ENCODE measurements at regions not wholly inside any gene's neighbourhood (a gene's known extent, or its start where the extent isn't known, plus 50 kb on each side); places are given as distances from the start of the nearest gene placed in this dataset.

- no peak overlapping the region for H3K4me3 ChIP-seq (ENCODE audit: low read length in 2 of 2)
- H3K27ac ChIP-seq (ENCODE audit: low read length), result no peak overlapping the region
- no peaks in the 10 kb centered on the region for H3K9me3 ChIP-seq (ENCODE audit: control insufficient read depth in 2 of 2, low read length in 2 of 2)
- no peaks in the 10 kb centered on the region for H3K4me1 ChIP-seq (ENCODE audit: control insufficient read depth, insufficient read depth, low read length)
- no peaks in the 10 kb centered on the region for H3K36me3 ChIP-seq (ENCODE audit: control insufficient read depth in 2 of 2, insufficient read depth in 2 of 2, low read length in 2 of 2)
- H3K27me3 ChIP-seq (ENCODE audit: control insufficient read depth in 1 of 2, insufficient read depth in 2 of 2, low read length in 2 of 2), result no peaks in the 10 kb centered on the region
- H3K9ac ChIP-seq (ENCODE audit: low read length in 2 of 2), result no peak overlapping the region
These were observed 254.3 kb upstream of the SESN3 start for GRCh38 chr11:95485115-95485900.

GRCh38 chr11:95483339-95483738 lies 252.3 kb upstream of the SESN3 start:
- no peaks in the 10 kb centered on the region for H3K4me1 ChIP-seq (ENCODE audit: control insufficient read depth, insufficient read depth, low read length)
- no peak overlapping the region for H3K9ac ChIP-seq (ENCODE audit: low read length in 2 of 2)
- no peaks in the 10 kb centered on the region for H3K36me3 ChIP-seq (ENCODE audit: control insufficient read depth in 2 of 2, insufficient read depth in 2 of 2, low read length in 2 of 2)
- no peaks in the 10 kb centered on the region for H3K9me3 ChIP-seq (ENCODE audit: control insufficient read depth in 2 of 2, low read length in 2 of 2)
- no peak overlapping the region for H3K27ac ChIP-seq (ENCODE audit: low read length)
- no peaks in the 10 kb centered on the region for H3K27me3 ChIP-seq (ENCODE audit: control insufficient read depth in 1 of 2, insufficient read depth in 2 of 2, low read length in 2 of 2)
- H3K4me3 ChIP-seq (ENCODE audit: low read length in 2 of 2), result no peak overlapping the region

- H3K9me3 ChIP-seq (ENCODE audit: control insufficient read depth in 2 of 2, low read length in 2 of 2), result no peaks in the 10 kb centered on the region
- H3K36me3 ChIP-seq (ENCODE audit: control insufficient read depth in 2 of 2, insufficient read depth in 2 of 2, low read length in 2 of 2), result no peaks in the 10 kb centered on the region
- no peaks in the 10 kb centered on the region for H3K4me1 ChIP-seq (ENCODE audit: control insufficient read depth, insufficient read depth, low read length)
- no peak overlapping the region for H3K27ac ChIP-seq (ENCODE audit: low read length)
- H3K4me3 ChIP-seq (ENCODE audit: low read length in 2 of 2), result no peak overlapping the region
- no peak overlapping the region for H3K9ac ChIP-seq (ENCODE audit: low read length in 2 of 2)
- no peaks in the 10 kb centered on the region for H3K27me3 ChIP-seq (ENCODE audit: control insufficient read depth in 1 of 2, insufficient read depth in 2 of 2, low read length in 2 of 2)
These were observed 247.0 kb upstream of the SESN3 start for GRCh38 chr11:95478003-95478402.

GRCh38 chr11:95469258-95469657 lies 238.3 kb upstream of the SESN3 start:
- Histone ChIP-seq H3K9me3 (ENCODE audit: control insufficient read depth in 2 of 2, low read length in 2 of 2) (no peaks in the 10 kb centered on the region), H3K4me1 (ENCODE audit: control insufficient read depth, insufficient read depth, low read length) (no peaks in the 10 kb centered on the region), H3K9ac (ENCODE audit: low read length in 2 of 2) (no peak overlapping the region), H3K4me3 (ENCODE audit: low read length in 2 of 2) (no peak overlapping the region), H3K27ac (ENCODE audit: low read length) (no peak overlapping the region), H3K27me3 (ENCODE audit: control insufficient read depth in 1 of 2, insufficient read depth in 2 of 2, low read length in 2 of 2) (no peaks in the 10 kb centered on the region), H3K36me3 (ENCODE audit: control insufficient read depth in 2 of 2, insufficient read depth in 2 of 2, low read length in 2 of 2) (no peaks in the 10 kb centered on the region)

GRCh38 chr11:95466416-95466815 lies 235.4 kb upstream of the SESN3 start:
- Histone ChIP-seq H3K4me1 (ENCODE audit: control insufficient read depth, insufficient read depth, low read length) (no peaks in the 10 kb centered on the region), H3K9me3 (ENCODE audit: control insufficient read depth in 2 of 2, low read length in 2 of 2) (no peaks in the 10 kb centered on the region), H3K27me3 (ENCODE audit: control insufficient read depth in 1 of 2, insufficient read depth in 2 of 2, low read length in 2 of 2) (no peaks in the 10 kb centered on the region), H3K9ac (ENCODE audit: low read length in 2 of 2) (no peak overlapping the region), H3K27ac (ENCODE audit: low read length) (no peak overlapping the region), H3K36me3 (ENCODE audit: control insufficient read depth in 2 of 2, insufficient read depth in 2 of 2, low read length in 2 of 2) (no peaks in the 10 kb centered on the region), H3K4me3 (ENCODE audit: low read length in 2 of 2) (no peak overlapping the region)

GRCh38 chr11:95465887-95466286 lies 234.9 kb upstream of the SESN3 start:
- no peaks in the 10 kb centered on the region for H3K27me3 ChIP-seq (ENCODE audit: control insufficient read depth in 1 of 2, insufficient read depth in 2 of 2, low read length in 2 of 2)
- no peaks in the 10 kb centered on the region for H3K4me1 ChIP-seq (ENCODE audit: control insufficient read depth, insufficient read depth, low read length)
- H3K27ac ChIP-seq (ENCODE audit: low read length), result no peak overlapping the region
- no peaks in the 10 kb centered on the region for H3K36me3 ChIP-seq (ENCODE audit: control insufficient read depth in 2 of 2, insufficient read depth in 2 of 2, low read length in 2 of 2)
- no peaks in the 10 kb centered on the region for H3K9me3 ChIP-seq (ENCODE audit: control insufficient read depth in 2 of 2, low read length in 2 of 2)
- H3K9ac ChIP-seq (ENCODE audit: low read length in 2 of 2), result no peak overlapping the region
- no peak overlapping the region for H3K4me3 ChIP-seq (ENCODE audit: low read length in 2 of 2)

- no peak overlapping the region for H3K9ac ChIP-seq (ENCODE audit: low read length in 2 of 2)
These were observed 230.9 kb upstream of the SESN3 start for GRCh38 chr11:95461858-95462257.

GRCh38 chr11:95461348-95461747 lies 230.3 kb upstream of the SESN3 start:
- Histone ChIP-seq H3K4me3 (ENCODE audit: low read length in 2 of 2) (no peak overlapping the region), H3K36me3 (ENCODE audit: control insufficient read depth in 2 of 2, insufficient read depth in 2 of 2, low read length in 2 of 2) (no peaks in the 10 kb centered on the region), H3K4me1 (ENCODE audit: control insufficient read depth, insufficient read depth, low read length) (peaks cover 11% of the 10 kb centered on the region), H3K27ac (ENCODE audit: low read length) (no peak overlapping the region), H3K27me3 (ENCODE audit: control insufficient read depth in 1 of 2, insufficient read depth in 2 of 2, low read length in 2 of 2) (no peaks in the 10 kb centered on the region), H3K9ac (ENCODE audit: low read length in 2 of 2) (no peak overlapping the region), H3K9me3 (ENCODE audit: control insufficient read depth in 2 of 2, low read length in 2 of 2) (no peaks in the 10 kb centered on the region)

More at GRCh38 chr11:95461858-95462257, 230.9 kb upstream of the SESN3 start:
- Histone ChIP-seq H3K27ac (ENCODE audit: low read length) (no peak overlapping the region), H3K27me3 (ENCODE audit: control insufficient read depth in 1 of 2, insufficient read depth in 2 of 2, low read length in 2 of 2) (no peaks in the 10 kb centered on the region), H3K4me3 (ENCODE audit: low read length in 2 of 2) (no peak overlapping the region), H3K9me3 (ENCODE audit: control insufficient read depth in 2 of 2, low read length in 2 of 2) (no peaks in the 10 kb centered on the region), H3K4me1 (ENCODE audit: control insufficient read depth, insufficient read depth, low read length) (peaks cover 11% of the 10 kb centered on the region), H3K36me3 (ENCODE audit: control insufficient read depth in 2 of 2, insufficient read depth in 2 of 2, low read length in 2 of 2) (no peaks in the 10 kb centered on the region)

GRCh38 chr11:95459291-95460042 lies 228.5 kb upstream of the SESN3 start:
- Histone ChIP-seq H3K27ac (ENCODE audit: low read length) (no peak overlapping the region), H3K9ac (ENCODE audit: low read length in 2 of 2) (no peak overlapping the region), H3K27me3 (ENCODE audit: control insufficient read depth in 1 of 2, insufficient read depth in 2 of 2, low read length in 2 of 2) (no peaks in the 10 kb centered on the region), H3K4me1 (ENCODE audit: control insufficient read depth, insufficient read depth, low read length) (peaks cover 11% of the 10 kb centered on the region), H3K9me3 (ENCODE audit: control insufficient read depth in 2 of 2, low read length in 2 of 2) (no peaks in the 10 kb centered on the region), H3K36me3 (ENCODE audit: control insufficient read depth in 2 of 2, insufficient read depth in 2 of 2, low read length in 2 of 2) (no peaks in the 10 kb centered on the region), H3K4me3 (ENCODE audit: low read length in 2 of 2) (no peak overlapping the region)

GRCh38 chr11:95456714-95457491 lies 225.9 kb upstream of the SESN3 start:
- H3K27ac ChIP-seq (ENCODE audit: low read length), result no peak overlapping the region

More at GRCh38 chr11:95456714-95457491, 225.9 kb upstream of the SESN3 start:
- Histone ChIP-seq H3K9ac (ENCODE audit: low read length in 2 of 2) (no peak overlapping the region), H3K9me3 (ENCODE audit: control insufficient read depth in 2 of 2, low read length in 2 of 2) (no peaks in the 10 kb centered on the region), H3K27me3 (ENCODE audit: control insufficient read depth in 1 of 2, insufficient read depth in 2 of 2, low read length in 2 of 2) (no peaks in the 10 kb centered on the region), H3K4me3 (ENCODE audit: low read length in 2 of 2) (no peak overlapping the region), H3K36me3 (ENCODE audit: control insufficient read depth in 2 of 2, insufficient read depth in 2 of 2, low read length in 2 of 2) (no peaks in the 10 kb centered on the region), H3K4me1 (ENCODE audit: control insufficient read depth, insufficient read depth, low read length) (peaks cover 11% of the 10 kb centered on the region)
